ENCODE measurements at regions not wholly inside any gene's neighbourhood (a gene's known extent, or its start where the extent isn't known, plus 50 kb on each side); places are given as distances from the start of the nearest gene placed in this dataset.

- no peak for DNase-seq
These were observed 649.0 kb upstream of the HS6ST1 start for GRCh38 chr2:128967646-128968045.

GRCh38 chr2:128969374-128969773, 650.7 kb upstream of the HS6ST1 start:
- no peak for DNase-seq

- DNase-seq, result no peak
These were observed 651.9 kb upstream of the HS6ST1 start for GRCh38 chr2:128970332-128971116.

GRCh38 chr2:128973566-128973965, 654.9 kb upstream of the HS6ST1 start:
- DNase-seq, result no peak

GRCh38 chr2:128978212-128978611, 659.5 kb upstream of the HS6ST1 start:
- DNase-seq, result no peak

- no peak for DNase-seq
These were observed 660.5 kb upstream of the HS6ST1 start for GRCh38 chr2:128979182-128979581.

- no peak for DNase-seq
These were observed 661.8 kb upstream of the HS6ST1 start for GRCh38 chr2:128980475-128980874.

GRCh38 chr2:128981353-128981752, 662.7 kb upstream of the HS6ST1 start:
- no peak for DNase-seq

- DNase-seq, result no peak
These were observed 663.3 kb upstream of the HS6ST1 start for GRCh38 chr2:128982001-128982400.

- no peak for DNase-seq
These were observed 664.0 kb upstream of the HS6ST1 start for GRCh38 chr2:128982670-128983069.

GRCh38 chr2:128983094-128983493, 664.4 kb upstream of the HS6ST1 start:
- DNase-seq, result no peak

GRCh38 chr2:128984081-128984480, 665.4 kb upstream of the HS6ST1 start:
- DNase-seq, result no peak

- DNase-seq, result no peak
These were observed 666.2 kb upstream of the HS6ST1 start for GRCh38 chr2:128984855-128985254.

- DNase-seq, result no peak
These were observed 667.5 kb upstream of the HS6ST1 start for GRCh38 chr2:128986026-128986715.

- no peak for DNase-seq
These were observed 668.2 kb upstream of the HS6ST1 start for GRCh38 chr2:128986867-128987268.

GRCh38 chr2:128988326-128988725, 669.7 kb upstream of the HS6ST1 start:
- DNase-seq, result no peak

GRCh38 chr2:128988967-128989366, 670.3 kb upstream of the HS6ST1 start:
- DNase-seq, result no peak

GRCh38 chr2:128995086-128995485, 676.4 kb upstream of the HS6ST1 start:
- no peak for DNase-seq

- no peak for DNase-seq
These were observed 677.4 kb upstream of the HS6ST1 start for GRCh38 chr2:128996078-128996477.

- no peak for DNase-seq
These were observed 678.6 kb upstream of the HS6ST1 start for GRCh38 chr2:128997166-128997866.

GRCh38 chr2:129001926-129002325, 683.3 kb upstream of the HS6ST1 start:
- no peak for DNase-seq

GRCh38 chr2:129002751-129003150, 684.1 kb upstream of the HS6ST1 start:
- no peak for DNase-seq

- no peak for DNase-seq
These were observed 685.8 kb upstream of the HS6ST1 start for GRCh38 chr2:129004485-129004884.

- DNase-seq, result no peak
These were observed 686.3 kb upstream of the HS6ST1 start for GRCh38 chr2:129004940-129005490.

Data from left hindlimb (tissue), 1 donor.